GM12878 (cell line): ENCODE measurements at regions not wholly inside any gene's neighbourhood (a gene's known extent, or its start where the extent isn't known, plus 50 kb on each side); places are given as distances from the start of the nearest gene placed in this dataset.
A peak's percentile ranks its signal among the peaks of the same experiment; 100 is the strongest.

ENCODE experiments used
- ATAC-seq: fragments of 200-7000 bp; cut with Tn5 transposase; 3 replicates; pipeline ENCODE4 v1.9.1; 2020; ENCODE audit warnings: mild to moderate bottlenecking, moderate library complexity
- BruUV-seq: library from RNA; stranded (reverse); fragments of 400-500 nt; replicated peaks from 2 replicates; lab custom pipeline; 2021; lab: Mats Ljungman, UMichigan
- CTCF ChIA-PET: fragments of 300-600 bp; sonication (Branson Sonifier 250); formaldehyde crosslinking; extraction: SDS; loops from one replicate; lab custom pipeline; 2021; ENCODE audit warnings: inconsistent platforms; lab: Yijun Ruan, JAX
- POLR2A ChIA-PET: fragments of 350-600 bp; formaldehyde crosslinking; extraction: SDS; loops from one replicate; lab custom pipeline; 2021; ENCODE audit warnings: inconsistent platforms; lab: Charles Lee
- RAD21 ChIA-PET: fragments of 300-600 bp; sonication (Branson Sonifier 250); formaldehyde crosslinking; loops from one replicate; lab custom pipeline; 2023; ENCODE audit warnings: antibody characterized with exemption; ENCODE audit not compliant: unreplicated experiment; lab: Charles Lee
- SMC1A ChIA-PET: fragments of 300-600 bp; sonication (Branson Sonifier 250); formaldehyde crosslinking; loops from one replicate; lab custom pipeline; 2023; ENCODE audit not compliant: unreplicated experiment, uncharacterized antibody; lab: Charles Lee
- DNase-seq: peaks from one replicate; pipeline ENCODE4 v3.0.0-alpha.2; 2011; ENCODE audit warnings: low read depth, low spot score
- FAIRE-seq: peaks from 3 replicates; lab custom pipeline; 2011; peaks lifted over from hg19 to GRCh38; lab: Jason Lieb, UNC
- H2AFZ ChIP-seq: 2 replicates; pipeline ENCODE4 v1.6.0; 2011; ENCODE audit warnings: low read depth, low read length, control low read depth; ENCODE audit not compliant: control insufficient read depth
- H3K27ac ChIP-seq: 2 replicates; pipeline ENCODE4 v1.5.1; 2011; ENCODE audit warnings: control low read depth; ENCODE audit not compliant: control insufficient read depth, insufficient read depth
- H3K27me3 ChIP-seq, 2 experiments: replicated peaks in 1 of 2; 2 replicates each; pipeline versions ENCODE4 v1.6.0 to v1.6.1; 2011; ENCODE audit warnings: low read length in 1 of 2; ENCODE audit not compliant: control insufficient read depth in 2 of 2, insufficient read depth in 2 of 2
- H3K36me3 ChIP-seq, 2 experiments: 2 replicates each; pipeline ENCODE4 v1.5.1; 2011; ENCODE audit warnings: low read length in 1 of 2; ENCODE audit not compliant: control insufficient read depth in 2 of 2, insufficient read depth in 2 of 2
- H3K4me1 ChIP-seq: 2 replicates; pipeline ENCODE4 v1.6.1; 2011; ENCODE audit warnings: mild to moderate bottlenecking, low read length, moderate library complexity, mixed read lengths; ENCODE audit not compliant: control insufficient read depth, insufficient read depth
- H3K4me2 ChIP-seq: 2 replicates; pipeline ENCODE4 v1.6.0; 2011; ENCODE audit warnings: control low read depth; ENCODE audit not compliant: control insufficient read depth, insufficient read depth
- H3K4me3 ChIP-seq: fragments of 200-600 bp; sonication (generic); 2 replicates; pipeline ENCODE4 v1.5.1; 2016
- H3K79me2 ChIP-seq: 2 replicates; pipeline ENCODE4 v1.6.0; 2011; ENCODE audit warnings: low read length; ENCODE audit not compliant: control insufficient read depth, insufficient read depth
- H3K9ac ChIP-seq: 2 replicates; pipeline ENCODE4 v1.8.0; 2011; ENCODE audit warnings: low read length, control low read depth, mixed read lengths; ENCODE audit not compliant: control insufficient read depth, insufficient read depth
- H3K9me3 ChIP-seq: replicated peaks from 3 replicates; pipeline ENCODE4 v1.5.1; 2011; ENCODE audit warnings: mild to moderate bottlenecking, low read length; ENCODE audit not compliant: control insufficient read depth, insufficient read depth
- H4K20me1 ChIP-seq: 2 replicates; pipeline ENCODE4 v1.6.0; 2011; ENCODE audit not compliant: control insufficient read depth, insufficient read depth
- ATF3 ChIP-seq: IDR thresholded peaks from 2 replicates; pipeline ENCODE4 v1.6.1; 2011; ENCODE audit warnings: low read depth, mild to moderate bottlenecking, low read length, moderate library complexity, borderline replicate concordance; ENCODE audit errors: extremely low read depth
- EP300 ChIP-seq, 2 experiments: fragments of 150-350 bp in 1 of 2; IDR thresholded peaks; 2 replicates each; pipeline ENCODE4 v1.6.1; 2011 to 2012; ENCODE audit warnings: low read depth in 2 of 2, low read length in 2 of 2, borderline replicate concordance in 1 of 2, improper control_type of control experiment in 1 of 2, inconsistent platforms in 1 of 2; ENCODE audit not compliant: control insufficient read depth in 1 of 2
- ESRRA ChIP-seq: IDR thresholded peaks from 2 replicates; pipeline ENCODE4 v1.6.1; 2012; ENCODE audit warnings: mild to moderate bottlenecking, low read length, improper control_type of control experiment
- HDGF ChIP-seq: fragments of 450-650 bp; IDR thresholded peaks from 2 replicates; pipeline ENCODE4 v1.6.1; 2016; ENCODE audit warnings: antibody characterized with exemption
- KLF5 ChIP-seq: fragments of 450-650 bp; IDR thresholded peaks from 2 replicates; pipeline ENCODE4 v1.6.1; 2014; ENCODE audit warnings: mild to moderate bottlenecking; ENCODE audit not compliant: partially characterized antibody
- MEF2A ChIP-seq: IDR thresholded peaks from 2 replicates; pipeline ENCODE4 v1.6.1; 2011; ENCODE audit warnings: low read depth, mild to moderate bottlenecking, low read length, moderate library complexity; ENCODE audit not compliant: insufficient read depth
- RUNX3 ChIP-seq: IDR thresholded peaks from 2 replicates; pipeline ENCODE4 v1.6.1; 2012; ENCODE audit warnings: low read length, inconsistent platforms
- SIN3A ChIP-seq: IDR thresholded peaks from 2 replicates; pipeline ENCODE4 v1.6.1; 2012; ENCODE audit warnings: low read depth, low read length, improper control_type of control experiment
- SMC3 ChIP-seq: IDR thresholded peaks from 2 replicates; pipeline ENCODE4 v1.6.1; 2011; ENCODE audit warnings: low read length, improper control_type of control experiment, borderline replicate concordance
- TBL1XR1 ChIP-seq: IDR thresholded peaks from 2 replicates; pipeline ENCODE4 v1.6.1; 2012; ENCODE audit warnings: low read depth, low read length, improper control_type of control experiment
- TCF7 ChIP-seq: IDR thresholded peaks from 2 replicates; pipeline ENCODE4 v1.6.1; 2014; ENCODE audit warnings: antibody characterized with exemption, borderline replicate concordance
- ZNF207 ChIP-seq: fragments of 450-650 bp; IDR thresholded peaks from 2 replicates; pipeline ENCODE4 v1.6.1; 2014; ENCODE audit warnings: antibody characterized with exemption, mild to moderate bottlenecking, borderline replicate concordance
- WGBS: methylation state at CpG from one replicate; pipeline ENCODE4 v1.1.6; 2016; ENCODE audit warnings: low lambda C conversion rate; ENCODE audit not compliant: insufficient replicate concordance, insufficient coverage; ENCODE audit errors: missing lambda C conversion rate; 5-methylcytosine and 5-hydroxymethylcytosine counted together
- in situ Hi-C: fragments of 300-500 bp; cut with MboI; formaldehyde crosslinking; loops from 9 replicates; pipeline ENCODE4 v1.14.3; 2018; ENCODE audit warnings: mixed read lengths
- intact Hi-C: fragments of 100-400 bp; cut with micrococcal nuclease; formaldehyde crosslinking; loops from one replicate; pipeline ENCODE4 v1.14.2; 2022; ENCODE audit not compliant: unreplicated experiment
- TF ChIP-seq, protein P1 (sequence below): IDR thresholded peaks from 2 replicates; pipeline ENCODE4 v1.6.1; 2011; ENCODE audit warnings: borderline replicate concordance, low read depth, mild to moderate bottlenecking, moderate library complexity, mixed read lengths, low read length; ENCODE audit not compliant: insufficient read depth; ENCODE audit errors: extremely low read length
- TF ChIP-seq, protein P2 (sequence below): fragments of 450-650 bp; IDR thresholded peaks from 2 replicates; pipeline ENCODE4 v1.6.1; 2017; ENCODE audit warnings: low read depth, mild to moderate bottlenecking, moderate library complexity

DNA sequence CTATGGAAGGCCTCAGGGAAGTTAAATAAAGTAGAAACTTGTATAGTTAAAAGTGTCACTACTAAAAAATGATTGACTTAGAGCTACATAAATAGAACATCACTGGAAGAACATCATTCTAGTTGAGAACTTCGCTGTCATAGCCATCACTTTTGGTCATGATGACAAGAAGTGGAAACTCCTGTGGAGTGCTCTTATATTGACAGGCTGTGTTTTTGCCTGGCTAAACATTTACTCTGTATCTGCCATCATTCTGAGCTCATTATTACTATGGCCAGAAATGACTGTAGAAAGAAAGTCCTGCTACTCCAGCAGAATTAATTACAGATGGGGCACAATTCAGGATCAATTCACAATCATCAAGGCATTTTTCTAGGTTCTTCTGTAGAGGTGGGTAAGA is 165.1 kb upstream of the GOLIM4 start:
- FAIRE-seq (no peak), ATAC-seq (peak; percentile 83), DNase-seq (no peak)
- H3K27me3 ChIP-seq = no peaks in the 10 kb centered on the region
- H3K9me3 ChIP-seq = peaks cover 8% of the 10 kb centered on the region; the same call in 2 of the 3 replicates
- ChIA-PET RAD21 (interaction anchor here (1.4 kb wide), 1 partner anchor 10 kb away, joined by 4 read pairs; no protein-coding TSS in a partner anchor), POLR2A (interaction anchor here (1.1 kb wide), 1 partner anchor 42 kb away, joined by 3 read pairs; no protein-coding TSS in a partner anchor), SMC1A (interaction anchor here (1.0 kb wide), 1 partner anchor 10 kb away, joined by 4 read pairs; no protein-coding TSS in a partner anchor), CTCF (interaction anchor here (1.5 kb wide), 1 partner anchor 10 kb away, joined by 3 read pairs; no protein-coding TSS in a partner anchor)
- H3K36me3 ChIP-seq = no peaks in the 10 kb centered on the region
- no peaks in the 10 kb centered on the region for H3K79me2 ChIP-seq
- intact Hi-C loops = no loop called here
- BruUV-seq = no TSS peak
- no peak for TF ChIP-seq ZNF207
- TF ChIP-seq, protein P1, sequence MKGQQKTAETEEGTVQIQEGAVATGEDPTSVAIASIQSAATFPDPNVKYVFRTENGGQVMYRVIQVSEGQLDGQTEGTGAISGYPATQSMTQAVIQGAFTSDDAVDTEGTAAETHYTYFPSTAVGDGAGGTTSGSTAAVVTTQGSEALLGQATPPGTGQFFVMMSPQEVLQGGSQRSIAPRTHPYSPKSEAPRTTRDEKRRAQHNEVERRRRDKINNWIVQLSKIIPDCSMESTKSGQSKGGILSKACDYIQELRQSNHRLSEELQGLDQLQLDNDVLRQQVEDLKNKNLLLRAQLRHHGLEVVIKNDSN = no peak
- no peak for TF ChIP-seq HDGF
- TF ChIP-seq MEF2A = no peak
- WGBS = 0% methylated on average over 1 of the region's 1 CpG
- H4K20me1 ChIP-seq = no peaks in the 10 kb centered on the region
- no peak overlapping the region for H3K9ac ChIP-seq
- no peak overlapping the region for H3K4me3 ChIP-seq
- H2AFZ ChIP-seq = no peak overlapping the region
- in situ Hi-C loops = no loop called here
- no peak overlapping the region for H3K27ac ChIP-seq
- H3K4me1 ChIP-seq = no peaks in the 10 kb centered on the region
- H3K4me2 ChIP-seq = no peak overlapping the region

DNA sequence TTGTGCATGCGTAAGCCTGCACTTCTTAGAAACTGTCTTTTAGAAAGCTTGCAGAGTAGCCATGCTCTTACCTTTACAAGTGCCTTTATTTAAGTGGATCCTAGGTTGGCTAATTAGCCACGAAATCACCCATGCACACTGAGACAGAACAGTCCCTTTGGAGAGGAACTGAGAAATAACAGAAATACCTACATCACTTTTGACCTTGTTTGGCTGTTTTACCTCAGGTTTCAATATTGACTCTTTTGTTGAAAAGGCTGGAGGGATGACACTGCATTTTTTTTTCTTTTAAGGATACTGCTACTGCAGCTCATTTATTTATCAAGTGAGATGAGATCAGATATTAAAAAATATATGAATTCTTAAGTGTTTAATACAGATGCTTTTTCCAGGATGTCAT is 155.6 kb upstream of the GOLIM4 start:
- WGBS = 23% methylated on average over 2 of the region's 2 CpGs
- H3K79me2 ChIP-seq = no peaks in the 10 kb centered on the region
- intact Hi-C loops = no loop called here
- FAIRE-seq (no peak), DNase-seq (peak; percentile 57), ATAC-seq (peak; percentile 65)
- no peak overlapping the region for H2AFZ ChIP-seq
- ChIA-PET RAD21 (interaction anchor here (1.2 to 1.7 kb wide), 3 partner anchors 10 to 40 kb away, joined by 3 to 7 read pairs (median 4); no protein-coding TSS in a partner anchor), SMC1A (interaction anchor here (1.3 to 1.4 kb wide), 2 partner anchors 9 to 40 kb away, joined by 4 to 5 read pairs; no protein-coding TSS in a partner anchor), POLR2A (no interaction called here), CTCF (interaction anchor here (0.6 to 1.4 kb wide), 5 partner anchors 16 to 157 kb away, joined by 3 to 4 read pairs (median 3); no protein-coding TSS in a partner anchor)
- no TSS peak for BruUV-seq
- no peaks in the 10 kb centered on the region for H3K27me3 ChIP-seq
- peaks cover 11% of the 10 kb centered on the region; the same call in 2 of the 3 replicates for H3K9me3 ChIP-seq
- in situ Hi-C loops = no loop called here
- peaks cover 12% of the 10 kb centered on the region; the same call in 1 of the 2 replicates for H3K4me1 ChIP-seq
- peak overlapping the region; percentile 78 for H3K4me3 ChIP-seq
- H3K27ac ChIP-seq = peak overlapping the region; percentile 59
- H4K20me1 ChIP-seq = no peaks in the 10 kb centered on the region
- no peaks in the 10 kb centered on the region for H3K36me3 ChIP-seq
- peak overlapping the region; percentile 94 for H3K4me2 ChIP-seq
- H3K9ac ChIP-seq = peak overlapping the region; percentile 24; the same call in 1 of the 2 replicates
- no peak for TF ChIP-seq SMC3
- peak; percentile 42; the same call in 1 of the 2 replicates for TF ChIP-seq TBL1XR1
- TF ChIP-seq SIN3A = no peak
- TF ChIP-seq, protein P2, sequence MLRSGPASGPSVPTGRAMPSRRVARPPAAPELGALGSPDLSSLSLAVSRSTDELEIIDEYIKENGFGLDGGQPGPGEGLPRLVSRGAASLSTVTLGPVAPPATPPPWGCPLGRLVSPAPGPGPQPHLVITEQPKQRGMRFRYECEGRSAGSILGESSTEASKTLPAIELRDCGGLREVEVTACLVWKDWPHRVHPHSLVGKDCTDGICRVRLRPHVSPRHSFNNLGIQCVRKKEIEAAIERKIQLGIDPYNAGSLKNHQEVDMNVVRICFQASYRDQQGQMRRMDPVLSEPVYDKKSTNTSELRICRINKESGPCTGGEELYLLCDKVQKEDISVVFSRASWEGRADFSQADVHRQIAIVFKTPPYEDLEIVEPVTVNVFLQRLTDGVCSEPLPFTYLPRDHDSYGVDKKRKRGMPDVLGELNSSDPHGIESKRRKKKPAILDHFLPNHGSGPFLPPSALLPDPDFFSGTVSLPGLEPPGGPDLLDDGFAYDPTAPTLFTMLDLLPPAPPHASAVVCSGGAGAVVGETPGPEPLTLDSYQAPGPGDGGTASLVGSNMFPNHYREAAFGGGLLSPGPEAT = peak; percentile 39; the same call in 1 of the 2 replicates
- TF ChIP-seq RUNX3 = peak; percentile 72
- TF ChIP-seq KLF5 = no peak
- no peak for TF ChIP-seq TCF7
- no peak for TF ChIP-seq ESRRA
- TF ChIP-seq ATF3 = no peak
- TF ChIP-seq EP300 (IDR thresholded peaks at IDR 0.05; ENCODE audit: borderline replicate concordance in 1 of 2, control insufficient read depth in 1 of 2, low read depth in 2 of 2, low read length in 2 of 2) = peak; percentile 72 to 89
